H7 (cell line): ENCODE measurements at regions not wholly inside any gene's neighbourhood (a gene's known extent, or its start where the extent isn't known, plus 50 kb on each side); places are given as distances from the start of the nearest gene placed in this dataset.

Experiments
- DNase-seq: peaks from one replicate; pipeline ENCODE4 v3.0.0; 2012
- H3K27me3 ChIP-seq: 2 replicates; pipeline ENCODE4 v1.6.0; 2011; ENCODE audit warnings: mild to moderate bottlenecking, low read length; ENCODE audit not compliant: control insufficient read depth, insufficient read depth
- H3K36me3 ChIP-seq: replicated peaks from 2 replicates; pipeline ENCODE4 v1.5.1; 2011; ENCODE audit warnings: low read length; ENCODE audit not compliant: control insufficient read depth, insufficient read depth
- H3K4me3 ChIP-seq: 2 replicates; pipeline ENCODE4 v1.5.1; 2011; ENCODE audit warnings: low read depth, mild to moderate bottlenecking, control low read depth, low read length, moderate library complexity; ENCODE audit not compliant: insufficient read depth

DNA sequence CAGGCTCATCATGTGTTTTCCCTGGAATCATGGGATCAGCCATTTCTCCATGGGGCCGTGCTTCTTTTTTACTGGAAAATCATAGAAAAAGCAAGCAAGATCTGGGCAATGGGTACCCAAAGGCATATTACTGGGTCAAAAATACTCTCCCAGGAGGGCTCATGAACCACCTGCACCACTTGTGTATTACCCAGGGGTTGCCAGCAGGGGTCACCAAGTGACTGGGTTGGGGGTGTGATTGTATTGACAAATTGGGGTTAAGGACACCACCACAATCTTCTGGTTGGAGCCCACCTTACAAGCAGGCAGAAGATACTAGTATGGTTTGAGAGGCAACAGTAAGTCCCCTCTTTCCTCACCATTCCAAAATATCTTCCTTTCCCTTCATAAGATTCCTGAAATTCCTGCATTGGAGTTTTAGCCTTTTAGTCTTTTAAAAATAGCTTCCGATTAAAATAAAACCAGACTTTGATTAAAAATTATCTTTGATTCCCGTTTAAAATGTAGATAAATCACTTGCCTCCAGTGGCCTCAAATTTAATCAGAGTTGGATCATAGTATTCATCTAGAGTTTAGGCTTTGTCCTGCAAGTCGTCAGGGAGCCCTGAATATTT is 603.3 kb downstream of the KIF4B start:
- peak; percentile 68 for DNase-seq
- H3K36me3 ChIP-seq, result no peaks in the 10 kb centered on the region
- H3K4me3 ChIP-seq, result no peak overlapping the region
- H3K27me3 ChIP-seq, result no peaks in the 10 kb centered on the region

- Histone ChIP-seq H3K36me3 (no peaks in the 10 kb centered on the region), H3K4me3 (no peak overlapping the region), H3K27me3 (no peaks in the 10 kb centered on the region)
- no peak for DNase-seq
Measured at GRCh38 chr5:155619688-155620087, 606.1 kb downstream of the KIF4B start.

DNA sequence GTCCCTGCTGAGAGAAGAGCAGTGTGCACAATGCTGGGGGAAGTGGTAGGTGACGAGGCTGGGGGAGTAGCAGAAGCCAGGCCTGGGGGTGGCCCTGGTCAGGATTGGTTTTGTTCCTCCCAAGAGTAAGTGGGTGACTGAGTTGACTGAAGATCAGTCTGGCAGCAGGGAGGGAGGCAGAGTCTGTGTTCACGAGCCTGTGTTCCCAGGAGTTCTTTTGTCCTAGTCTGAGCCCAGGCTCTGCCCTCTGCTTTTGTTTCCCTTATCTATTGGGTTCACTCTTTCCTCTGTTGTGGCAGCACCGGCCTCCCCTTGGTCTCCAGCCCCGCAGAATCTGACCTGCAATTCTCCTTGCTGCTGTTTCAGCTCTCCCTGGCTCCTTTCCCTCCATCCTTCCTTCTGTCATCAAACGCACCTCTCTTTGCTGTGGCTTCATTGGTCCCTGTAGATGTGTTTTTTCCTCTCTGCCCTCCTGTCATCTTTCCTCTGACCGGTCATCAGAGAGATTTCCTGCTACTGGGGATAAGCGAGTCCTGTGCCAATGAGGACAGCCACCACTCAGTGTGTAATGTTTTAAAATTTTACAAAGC is 607.4 kb downstream of the KIF4B start:
- H3K4me3 ChIP-seq, result no peak overlapping the region
- no peaks in the 10 kb centered on the region for H3K27me3 ChIP-seq
- peak; percentile 16 for DNase-seq
- no peaks in the 10 kb centered on the region for H3K36me3 ChIP-seq

DNA sequence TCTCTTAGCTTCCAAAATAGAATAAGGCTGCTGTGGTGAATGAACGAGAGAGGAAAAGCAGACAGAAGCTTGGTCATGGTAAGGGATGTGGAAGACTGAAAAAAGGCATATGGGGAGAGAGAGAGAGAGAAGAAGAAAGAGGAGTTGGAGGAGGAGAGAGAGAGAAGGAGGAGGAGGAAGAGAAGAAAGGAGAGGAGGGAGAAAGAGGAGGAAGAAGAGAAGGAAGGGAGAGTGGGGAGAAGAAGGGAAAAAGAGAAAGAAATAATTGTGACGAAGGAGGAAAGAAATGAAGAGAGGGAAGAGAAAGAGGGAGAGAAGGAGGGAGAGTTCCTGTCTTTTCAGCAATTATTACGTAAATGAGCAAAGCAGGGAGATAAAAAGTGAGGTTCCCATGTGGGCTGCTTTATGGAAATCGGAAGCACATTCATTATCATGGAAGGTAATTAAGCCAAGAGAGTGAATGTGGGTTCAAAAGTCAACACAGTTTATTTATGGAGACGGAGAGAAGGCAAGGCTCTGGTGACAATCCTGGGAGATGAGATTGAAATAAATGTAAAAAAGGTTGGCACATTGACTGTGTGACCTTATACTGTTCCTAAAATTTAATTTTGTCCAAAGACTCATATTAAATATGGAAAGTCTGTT is 611.2 kb downstream of the KIF4B start:
- Histone ChIP-seq H3K4me3 (no peak overlapping the region), H3K36me3 (no peaks in the 10 kb centered on the region), H3K27me3 (no peaks in the 10 kb centered on the region)
- no peak for DNase-seq

- no peaks in the 10 kb centered on the region for H3K27me3 ChIP-seq
- no peak overlapping the region for H3K4me3 ChIP-seq
- H3K36me3 ChIP-seq, result no peaks in the 10 kb centered on the region
- DNase-seq, result no peak
Measured at GRCh38 chr5:155625315-155625714, 611.8 kb downstream of the KIF4B start.

DNA sequence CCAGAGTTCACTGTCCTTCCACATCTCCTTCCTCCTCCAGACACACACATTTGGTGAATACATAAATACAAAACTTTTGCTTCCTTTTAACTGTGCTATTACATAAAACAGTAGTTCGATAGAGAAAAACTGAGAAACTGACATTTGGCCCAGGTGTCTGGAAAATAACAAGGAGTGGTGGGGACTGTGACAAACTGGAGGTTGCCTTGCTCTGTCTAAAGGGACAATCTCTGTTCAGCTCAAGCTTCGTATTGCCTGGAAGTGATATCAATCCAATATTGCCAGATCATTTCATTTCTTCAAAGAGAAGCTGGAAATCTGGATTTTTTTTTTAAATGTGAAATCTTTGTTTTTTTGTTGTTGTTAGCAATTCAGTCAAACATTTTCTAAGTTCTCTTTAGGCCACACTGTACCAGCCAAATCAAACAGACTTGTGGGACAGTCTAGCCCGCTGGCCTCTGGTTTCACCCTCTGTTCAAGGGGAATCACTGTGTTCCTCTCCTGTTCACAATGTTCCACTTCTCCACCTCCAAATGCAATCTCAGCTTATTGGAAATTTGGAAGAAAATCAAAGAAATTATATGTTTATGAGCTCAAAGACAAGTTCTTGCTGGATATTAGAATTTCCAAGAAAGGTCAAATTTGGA is 612.5 kb downstream of the KIF4B start:
- Histone ChIP-seq H3K4me3 (no peak overlapping the region), H3K27me3 (no peaks in the 10 kb centered on the region), H3K36me3 (no peaks in the 10 kb centered on the region)
- DNase-seq, result no peak

GRCh38 chr5:155626592-155626991 is 613.0 kb downstream of the KIF4B start:
- Histone ChIP-seq H3K4me3 (no peak overlapping the region), H3K36me3 (no peaks in the 10 kb centered on the region), H3K27me3 (no peaks in the 10 kb centered on the region)
- no peak for DNase-seq

DNA sequence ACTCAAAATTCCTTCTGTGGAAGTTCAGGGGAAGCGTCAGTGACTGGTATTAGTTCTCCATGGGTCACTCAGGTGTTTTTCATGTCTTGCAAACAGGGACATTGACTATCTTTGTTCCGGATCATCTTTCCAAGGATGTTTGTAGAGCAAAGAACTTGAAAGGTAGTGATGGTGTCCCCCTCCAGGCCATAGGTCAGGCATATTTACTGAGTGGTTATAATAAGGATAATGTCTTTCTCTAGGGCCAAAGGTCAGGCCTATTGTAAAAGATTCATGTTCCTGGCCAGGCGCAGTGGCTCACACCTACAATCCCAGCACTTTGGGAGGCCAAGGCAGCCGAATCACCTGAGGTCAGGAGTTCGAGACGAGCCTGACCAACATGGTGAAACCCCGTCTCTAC is 614.8 kb downstream of the KIF4B start:
- Histone ChIP-seq H3K4me3 (no peak overlapping the region), H3K27me3 (no peaks in the 10 kb centered on the region), H3K36me3 (no peaks in the 10 kb centered on the region)
- DNase-seq, result no peak

DNA sequence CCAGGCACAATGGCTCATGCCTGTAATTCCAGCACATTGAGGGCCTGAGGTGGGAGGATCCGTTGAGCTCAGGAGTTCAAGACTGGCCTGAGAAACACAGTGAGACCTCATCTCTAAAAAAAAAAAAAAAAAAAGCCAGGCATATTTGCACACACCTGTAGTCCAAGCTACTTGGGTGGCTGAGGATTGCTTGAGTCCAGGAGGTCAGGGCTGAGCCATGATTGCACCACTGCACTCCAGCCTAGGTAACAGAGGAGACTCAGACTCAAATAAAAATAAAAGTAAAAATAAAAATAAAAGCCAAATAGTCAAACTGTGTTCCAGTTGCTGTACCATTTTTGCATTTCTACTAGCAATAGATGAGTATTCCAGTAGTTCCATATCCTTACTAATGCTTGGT is 616.0 kb downstream of the KIF4B start:
- no peak overlapping the region for H3K4me3 ChIP-seq
- no peaks in the 10 kb centered on the region for H3K27me3 ChIP-seq
- no peaks in the 10 kb centered on the region for H3K36me3 ChIP-seq
- no peak for DNase-seq

DNA sequence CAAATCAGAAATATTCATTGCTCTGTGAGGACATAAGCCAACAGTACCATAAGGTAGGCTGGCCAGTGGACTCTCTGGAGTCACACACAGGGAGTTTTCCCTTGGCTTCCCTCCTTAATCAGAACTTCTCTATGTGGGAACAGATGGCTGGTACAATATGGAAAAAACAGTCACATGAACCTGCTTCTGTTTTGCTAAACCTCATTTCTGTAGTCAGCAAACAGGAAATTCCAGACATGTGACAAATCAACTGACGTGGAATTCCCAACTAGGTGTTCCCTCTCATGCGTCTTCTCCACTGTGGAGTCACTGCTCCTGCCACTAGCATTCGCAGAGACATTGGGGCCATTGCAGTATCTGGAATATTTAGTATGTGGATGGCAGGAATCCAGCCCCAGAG is 617.6 kb downstream of the KIF4B start:
- no peaks in the 10 kb centered on the region for H3K27me3 ChIP-seq
- H3K4me3 ChIP-seq, result no peak overlapping the region
- H3K36me3 ChIP-seq, result no peaks in the 10 kb centered on the region
- no peak for DNase-seq

GRCh38 chr5:155633338-155633957 is 619.9 kb downstream of the KIF4B start:
- Histone ChIP-seq H3K27me3 (no peaks in the 10 kb centered on the region), H3K4me3 (no peak overlapping the region), H3K36me3 (no peaks in the 10 kb centered on the region)
- no peak for DNase-seq

- no peak overlapping the region for H3K4me3 ChIP-seq
- no peaks in the 10 kb centered on the region for H3K27me3 ChIP-seq
- H3K36me3 ChIP-seq, result no peaks in the 10 kb centered on the region
- DNase-seq, result no peak
Measured at GRCh38 chr5:155649666-155650065, 636.1 kb downstream of the KIF4B start.

DNA sequence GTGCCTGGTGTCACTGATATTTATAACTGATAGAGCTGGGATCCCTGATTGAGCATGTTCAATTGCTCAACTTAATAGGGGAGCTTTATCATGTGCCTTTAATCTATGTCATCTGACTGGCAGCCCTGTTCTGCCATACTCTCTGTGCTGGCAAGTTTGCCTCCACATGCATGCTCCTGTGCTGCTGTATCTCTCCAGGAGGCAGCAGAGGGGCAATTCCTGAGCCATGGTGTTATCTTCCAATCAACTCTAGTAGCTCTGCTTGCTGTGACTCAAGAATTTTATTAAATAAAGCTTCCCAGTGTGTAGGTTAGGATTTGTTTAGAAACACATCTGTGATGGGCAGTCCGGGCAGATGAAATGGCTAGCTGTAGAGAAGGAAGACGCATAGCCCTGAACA is 642.0 kb downstream of the KIF4B start:
- Histone ChIP-seq H3K4me3 (no peak overlapping the region), H3K27me3 (no peaks in the 10 kb centered on the region), H3K36me3 (no peaks in the 10 kb centered on the region)
- DNase-seq, result no peak

GRCh38 chr5:155661859-155662258 is 648.3 kb downstream of the KIF4B start:
- Histone ChIP-seq H3K4me3 (no peak overlapping the region), H3K27me3 (no peaks in the 10 kb centered on the region), H3K36me3 (no peaks in the 10 kb centered on the region)
- no peak for DNase-seq

GRCh38 chr5:155665361-155665760 is 651.8 kb downstream of the KIF4B start:
- Histone ChIP-seq H3K36me3 (no peaks in the 10 kb centered on the region), H3K27me3 (no peaks in the 10 kb centered on the region), H3K4me3 (no peak overlapping the region)
- DNase-seq, result no peak
